MCF 10A (cell line): ENCODE measurements at regions not wholly inside any gene's neighbourhood (a gene's known extent, or its start where the extent isn't known, plus 50 kb on each side); places are given as distances from the start of the nearest gene placed in this dataset.

Experiments used
- BruUV-seq: library from RNA; stranded (reverse); fragments of 400-500 nt; replicated peaks from 2 replicates; lab custom pipeline; 2021; lab: Mats Ljungman, UMichigan
- CTCF ChIA-PET: fragments of 300-600 bp; sonication (Branson Sonifier 250); formaldehyde crosslinking; extraction: SDS; loops from one replicate; lab custom pipeline; 2021; ENCODE audit warnings: antibody characterized with exemption, inconsistent platforms; lab: Yijun Ruan, JAX
- POLR2A ChIA-PET: fragments of 300-600, 350-650 bp; sonication (Branson Sonifier 250); formaldehyde crosslinking; extraction: SDS; loops from one replicate; lab custom pipeline; 2020; ENCODE audit warnings: antibody characterized with exemption, inconsistent platforms; lab: Yijun Ruan, JAX
- DNase-seq: peaks from one replicate; pipeline ENCODE4 v3.0.0-alpha.2; 2018; ENCODE audit not compliant: unreplicated experiment
- H3K27ac Mint-ChIP-seq: one replicate; pipeline ENCODE4 v1.8.0; 2022; ENCODE audit warnings: mild to moderate bottlenecking, low read depth, mixed read lengths; ENCODE audit not compliant: unreplicated experiment
- H3K27me3 Mint-ChIP-seq: one replicate; pipeline ENCODE4 v1.8.0; 2022; ENCODE audit warnings: mixed read lengths; ENCODE audit not compliant: insufficient read depth, unreplicated experiment
- H3K36me3 Mint-ChIP-seq: one replicate; pipeline ENCODE4 v1.8.0; 2022; ENCODE audit warnings: mild to moderate bottlenecking, moderate library complexity, mixed read lengths; ENCODE audit not compliant: insufficient read depth, unreplicated experiment
- H3K4me1 Mint-ChIP-seq: one replicate; pipeline ENCODE4 v1.8.0; 2022; ENCODE audit warnings: mixed read lengths; ENCODE audit not compliant: insufficient read depth, unreplicated experiment
- H3K4me3 Mint-ChIP-seq: one replicate; pipeline ENCODE4 v1.8.0; 2022; ENCODE audit warnings: mild to moderate bottlenecking, moderate library complexity, mixed read lengths; ENCODE audit not compliant: unreplicated experiment
- H3K9me3 Mint-ChIP-seq: one replicate; pipeline ENCODE4 v1.8.0; 2022; ENCODE audit warnings: mixed read lengths; ENCODE audit not compliant: unreplicated experiment
- intact Hi-C: fragments of 100-400 bp; cut with micrococcal nuclease; formaldehyde crosslinking; loops from 2 replicates; pipeline ENCODE4 v1.14.1; 2022
- TF ChIP-seq, protein P1 (sequence below): fragments of 200-600 bp; IDR thresholded peaks from one replicate; pipeline ENCODE4 v1.8.0; 2022; ENCODE audit warnings: antibody characterized with exemption, mild to moderate bottlenecking; ENCODE audit not compliant: unreplicated experiment

DNA sequence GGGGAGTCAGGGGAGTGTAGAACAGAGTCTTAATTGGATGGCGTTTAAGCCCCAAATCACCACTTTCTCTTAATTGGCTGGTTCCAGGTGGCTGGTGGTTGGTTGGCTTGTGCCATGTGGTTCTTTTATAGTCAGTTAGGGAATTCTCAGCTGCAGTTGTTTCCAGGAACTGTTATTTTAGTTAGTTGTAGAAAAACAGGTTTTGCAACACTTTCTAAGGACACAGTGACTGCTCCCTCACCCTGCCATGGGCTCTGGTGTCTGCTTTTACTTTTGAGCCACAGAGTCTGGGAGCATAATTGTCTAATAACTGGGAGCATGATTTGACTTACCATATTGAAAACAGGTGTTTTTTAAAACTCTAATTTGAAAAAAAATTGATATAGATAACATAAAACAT lies 75.8 kb upstream of the PCDH18 start:
- DNase-seq, result no peak
- H3K4me1 Mint-ChIP-seq, result no peaks in the 10 kb centered on the region
- no peaks in the 10 kb centered on the region for H3K27me3 Mint-ChIP-seq
- H3K4me3 Mint-ChIP-seq, result no peak overlapping the region
- peaks cover 2% of the 10 kb centered on the region for H3K9me3 Mint-ChIP-seq
- POLR2A ChIA-PET, result no interaction called here
- no peaks in the 10 kb centered on the region for H3K36me3 Mint-ChIP-seq
- no TSS peak for BruUV-seq
- intact Hi-C loops, result no loop called here
- no peak overlapping the region for H3K27ac Mint-ChIP-seq
- TF ChIP-seq, protein P1, sequence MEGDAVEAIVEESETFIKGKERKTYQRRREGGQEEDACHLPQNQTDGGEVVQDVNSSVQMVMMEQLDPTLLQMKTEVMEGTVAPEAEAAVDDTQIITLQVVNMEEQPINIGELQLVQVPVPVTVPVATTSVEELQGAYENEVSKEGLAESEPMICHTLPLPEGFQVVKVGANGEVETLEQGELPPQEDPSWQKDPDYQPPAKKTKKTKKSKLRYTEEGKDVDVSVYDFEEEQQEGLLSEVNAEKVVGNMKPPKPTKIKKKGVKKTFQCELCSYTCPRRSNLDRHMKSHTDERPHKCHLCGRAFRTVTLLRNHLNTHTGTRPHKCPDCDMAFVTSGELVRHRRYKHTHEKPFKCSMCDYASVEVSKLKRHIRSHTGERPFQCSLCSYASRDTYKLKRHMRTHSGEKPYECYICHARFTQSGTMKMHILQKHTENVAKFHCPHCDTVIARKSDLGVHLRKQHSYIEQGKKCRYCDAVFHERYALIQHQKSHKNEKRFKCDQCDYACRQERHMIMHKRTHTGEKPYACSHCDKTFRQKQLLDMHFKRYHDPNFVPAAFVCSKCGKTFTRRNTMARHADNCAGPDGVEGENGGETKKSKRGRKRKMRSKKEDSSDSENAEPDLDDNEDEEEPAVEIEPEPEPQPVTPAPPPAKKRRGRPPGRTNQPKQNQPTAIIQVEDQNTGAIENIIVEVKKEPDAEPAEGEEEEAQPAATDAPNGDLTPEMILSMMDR, result no peak
- CTCF ChIA-PET, result no interaction called here

DNA sequence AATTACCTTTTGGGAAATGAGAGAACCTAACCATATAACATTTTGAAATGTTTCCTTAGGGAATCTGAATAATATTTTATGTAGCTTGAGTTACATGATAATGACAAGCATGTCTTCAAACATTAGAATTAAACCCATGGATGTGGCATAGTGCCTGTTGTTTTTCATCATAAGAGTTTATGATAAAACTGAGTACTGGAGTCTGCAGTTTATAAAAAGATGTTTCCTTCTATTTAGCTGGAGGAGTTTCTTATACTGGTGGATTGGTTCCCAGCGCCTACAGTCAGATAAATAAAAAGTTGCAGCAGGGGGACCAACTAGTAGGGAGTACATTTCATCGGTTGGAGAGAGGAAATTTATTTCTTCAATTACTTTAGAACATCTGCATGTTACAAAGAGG lies 70.1 kb upstream of the PCDH18 start:
- BruUV-seq, result no TSS peak
- POLR2A ChIA-PET, result no interaction called here
- no peak overlapping the region for H3K27ac Mint-ChIP-seq

DNA sequence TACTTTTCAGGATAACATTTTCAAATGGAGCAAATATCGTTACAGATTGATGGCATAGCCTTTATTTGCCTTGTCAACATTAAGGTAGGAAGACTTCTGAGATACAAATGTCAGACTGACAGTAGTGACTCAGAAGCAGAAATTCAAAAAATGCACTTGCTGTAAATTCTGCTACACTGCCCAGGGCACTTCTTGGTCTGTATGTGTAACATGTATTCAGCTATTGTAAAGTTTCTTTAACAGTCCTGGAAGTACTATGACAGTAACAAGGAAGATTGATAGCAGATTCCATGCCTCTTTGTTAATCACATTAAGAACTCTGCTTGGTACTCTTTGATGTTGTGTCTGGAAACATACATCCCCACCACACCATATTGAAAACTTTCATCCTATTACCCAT lies 69.6 kb upstream of the PCDH18 start:
- no peak overlapping the region for H3K4me3 Mint-ChIP-seq
- H3K27me3 Mint-ChIP-seq, result no peaks in the 10 kb centered on the region
- H3K36me3 Mint-ChIP-seq, result no peaks in the 10 kb centered on the region
- peak overlapping the region; percentile 59 for H3K27ac Mint-ChIP-seq
- no peaks in the 10 kb centered on the region for H3K4me1 Mint-ChIP-seq
- intact Hi-C loops, result no loop called here
- CTCF ChIA-PET, result no interaction called here
- TF ChIP-seq, protein P1, result no peak
- DNase-seq, result peak; percentile 7
- no peaks in the 10 kb centered on the region for H3K9me3 Mint-ChIP-seq
- POLR2A ChIA-PET, result no interaction called here
- BruUV-seq, result no TSS peak

More for the DNA sequence above, 70.1 kb upstream of the PCDH18 start:
- Mint-ChIP-seq H3K4me3 (no peak overlapping the region), H3K4me1 (no peaks in the 10 kb centered on the region), H3K9me3 (no peaks in the 10 kb centered on the region), H3K36me3 (no peaks in the 10 kb centered on the region), H3K27me3 (no peaks in the 10 kb centered on the region)
- DNase-seq, result no peak
- intact Hi-C loops, result no loop called here
- CTCF ChIA-PET, result no interaction called here
- TF ChIP-seq, protein P1, result no peak

DNA sequence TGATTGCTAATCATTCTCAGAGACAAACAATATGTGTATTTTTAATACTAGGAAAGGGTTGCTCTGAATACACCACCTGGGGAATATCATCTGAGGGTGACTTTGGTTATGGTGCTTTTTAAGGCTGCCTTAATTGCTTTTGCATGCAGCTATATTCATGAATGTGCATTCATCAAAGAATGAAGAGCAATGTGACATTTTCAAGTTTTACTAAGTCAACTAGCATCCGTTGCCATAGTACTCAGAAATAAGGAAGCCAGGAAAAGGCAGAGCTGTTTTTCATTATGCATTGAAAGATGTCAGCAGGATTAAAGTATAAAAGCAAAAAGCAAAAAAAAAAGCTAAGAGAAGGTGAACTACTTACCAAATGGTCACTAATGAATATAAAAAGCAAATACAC lies 67.4 kb upstream of the PCDH18 start:
- no peaks in the 10 kb centered on the region for H3K27me3 Mint-ChIP-seq
- no peaks in the 10 kb centered on the region for H3K9me3 Mint-ChIP-seq
- TF ChIP-seq, protein P1, result no peak
- POLR2A ChIA-PET, result no interaction called here
- no peaks in the 10 kb centered on the region for H3K4me1 Mint-ChIP-seq
- no peak for DNase-seq
- no TSS peak for BruUV-seq
- intact Hi-C loops, result no loop called here
- CTCF ChIA-PET, result no interaction called here
- no peak overlapping the region for H3K27ac Mint-ChIP-seq
- no peak overlapping the region for H3K4me3 Mint-ChIP-seq
- H3K36me3 Mint-ChIP-seq, result no peaks in the 10 kb centered on the region
